ENCODE measurements at regions not wholly inside any gene's neighbourhood (a gene's known extent, or its start where the extent isn't known, plus 50 kb on each side); places are given as distances from the start of the nearest gene placed in this dataset.

- TF ChIP-seq ZNF449 (CRISPR knock-in tag; IDR thresholded peaks at IDR 0.05), result no peak
- TF ChIP-seq ZNF408 (CRISPR knock-in tag; IDR thresholded peaks at IDR 0.05; ENCODE audit: low read depth), result no peak
Observed at GRCh38 chr18:75928706-75929105, 501.2 kb upstream of the SMIM21 start (continued).

GRCh38 chr18:75927791-75928190 lies 500.3 kb upstream of the SMIM21 start:
- no peak overlapping the region for H3K9ac ChIP-seq (ENCODE audit: insufficient read depth in 1 of 2, low read depth in 2 of 2, low read length in 2 of 2)
- FAIRE-seq, result no peak
- 3% methylated on average over 5 of the region's 5 CpGs for WGBS (ENCODE audit: insufficient coverage, low coverage, missing lambda C conversion rate)
- no peak for ATAC-seq
- BruUV-seq (replicated peaks), result no TSS peak
- ChIA-PET POLR2A (no interaction called here), CTCF (ENCODE audit: low intra/inter-chr PET ratio) (no interaction called here)
- H4K20me1 ChIP-seq (replicated peaks; ENCODE audit: control insufficient read depth, insufficient read depth, low read length), result no peaks in the 10 kb centered on the region
- H3K9me3 ChIP-seq (replicated peaks; ENCODE audit: control insufficient read depth, insufficient read depth, low read depth, low read length), result no peaks in the 10 kb centered on the region
- no peaks in the 10 kb centered on the region for H3K27me3 ChIP-seq (ENCODE audit: control insufficient read depth in 2 of 2, insufficient read depth in 2 of 2, low read length in 2 of 2)
- intact Hi-C loops (cut with micrococcal nuclease), result no loop called here
- no peaks in the 10 kb centered on the region for H3K36me3 ChIP-seq (ENCODE audit: control insufficient read depth, insufficient read depth, low read length)
- H3K27ac ChIP-seq (ENCODE audit: extremely low read depth, low read depth, low read length), result no peak overlapping the region
- no peak overlapping the region for H3K4me3 ChIP-seq
- H3K79me2 ChIP-seq (ENCODE audit: control insufficient read depth, insufficient read depth, low read length), result no peaks in the 10 kb centered on the region
- H3K9me1 ChIP-seq (ENCODE audit: control insufficient read depth, insufficient read depth, low read length), result no peaks in the 10 kb centered on the region
- in situ Hi-C loops (cut with MboI), result no loop called here
- no peak overlapping the region for H3K4me2 ChIP-seq (ENCODE audit: insufficient read depth, low read length)
- H3K4me1 ChIP-seq (replicated peaks in 1 of 2; ENCODE audit: control insufficient read depth in 2 of 2, insufficient read depth in 2 of 2, low read length in 2 of 2), result no peaks in the 10 kb centered on the region
- no peak for DNase-seq (ENCODE audit: extremely low read depth in 1 of 4, low spot score in 3 of 4)
- no peak overlapping the region for H2AFZ ChIP-seq (ENCODE audit: low read depth, low read length)
- TF ChIP-seq ZNF263 (CRISPR knock-in tag; IDR thresholded peaks at IDR 0.05; ENCODE audit: borderline replicate concordance), result no peak
- no peak for TF ChIP-seq HDGF (IDR thresholded peaks at IDR 0.05)

Data from K562 (cell line).